Bronchial epithelial cell (primary cell): ENCODE measurements at regions not wholly inside any gene's neighbourhood (a gene's known extent, or its start where the extent isn't known, plus 50 kb on each side); places are given as distances from the start of the nearest gene placed in this dataset.
"Not testable (repeated sequence)": the region's sequence is repeated elsewhere in the genome, so short reads cannot be mapped to it uniquely, and the experiment has no call there.

Experiments used
- DNase-seq: peaks from one replicate; pipeline ENCODE4 v3.0.0-alpha.2; 2010; ENCODE audit warnings: low read depth
- FAIRE-seq: peaks from 2 replicates; lab custom pipeline; 2011; peaks lifted over from hg19 to GRCh38; lab: Jason Lieb, UNC
- H3K27me3 ChIP-seq: 2 replicates; pipeline ENCODE4 v1.5.1; 2011; ENCODE audit warnings: low read length; ENCODE audit not compliant: control insufficient read depth, insufficient read depth
- H3K36me3 ChIP-seq: 2 replicates; pipeline ENCODE4 v1.5.1; 2011; ENCODE audit warnings: low read length; ENCODE audit not compliant: control insufficient read depth, insufficient read depth
- H3K4me3 ChIP-seq: 2 replicates; pipeline ENCODE4 v1.5.1; 2011; ENCODE audit warnings: mild to moderate bottlenecking, low read depth, low read length, control low read depth
- TF ChIP-seq, protein P1 (sequence below): IDR thresholded peaks from 2 replicates; pipeline ENCODE4 v1.5.1; 2011; ENCODE audit warnings: mild to moderate bottlenecking, moderate library complexity, low read length, control low read depth, inconsistent platforms; ENCODE audit not compliant: insufficient read depth, severe bottlenecking

DNA sequence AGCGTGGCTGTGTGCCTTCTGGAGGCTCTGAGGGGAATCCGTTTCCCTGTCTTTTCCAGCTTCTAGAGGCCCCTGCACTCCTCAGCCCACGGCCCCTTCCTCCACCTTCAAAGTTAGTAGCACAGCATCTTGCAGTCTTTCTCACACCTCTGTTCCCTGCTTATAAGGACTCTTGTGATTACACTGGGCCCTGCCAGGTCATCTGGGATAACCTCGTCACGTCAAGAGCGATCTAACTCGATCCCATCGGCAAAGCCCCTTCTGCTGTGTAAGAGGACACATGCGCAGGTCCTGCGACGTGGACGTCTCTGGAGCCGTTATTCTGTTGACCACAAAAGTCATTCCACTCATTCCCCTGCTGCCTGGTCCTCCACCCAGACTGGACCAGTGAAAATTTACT lies 159.2 kb downstream of the BMP7 start:
- Histone ChIP-seq H3K4me3 (no peak overlapping the region), H3K27me3 (no peaks in the 10 kb centered on the region), H3K36me3 (no peaks in the 10 kb centered on the region)
- DNase-seq (no peak), FAIRE-seq (no peak)
- TF ChIP-seq, protein P1, sequence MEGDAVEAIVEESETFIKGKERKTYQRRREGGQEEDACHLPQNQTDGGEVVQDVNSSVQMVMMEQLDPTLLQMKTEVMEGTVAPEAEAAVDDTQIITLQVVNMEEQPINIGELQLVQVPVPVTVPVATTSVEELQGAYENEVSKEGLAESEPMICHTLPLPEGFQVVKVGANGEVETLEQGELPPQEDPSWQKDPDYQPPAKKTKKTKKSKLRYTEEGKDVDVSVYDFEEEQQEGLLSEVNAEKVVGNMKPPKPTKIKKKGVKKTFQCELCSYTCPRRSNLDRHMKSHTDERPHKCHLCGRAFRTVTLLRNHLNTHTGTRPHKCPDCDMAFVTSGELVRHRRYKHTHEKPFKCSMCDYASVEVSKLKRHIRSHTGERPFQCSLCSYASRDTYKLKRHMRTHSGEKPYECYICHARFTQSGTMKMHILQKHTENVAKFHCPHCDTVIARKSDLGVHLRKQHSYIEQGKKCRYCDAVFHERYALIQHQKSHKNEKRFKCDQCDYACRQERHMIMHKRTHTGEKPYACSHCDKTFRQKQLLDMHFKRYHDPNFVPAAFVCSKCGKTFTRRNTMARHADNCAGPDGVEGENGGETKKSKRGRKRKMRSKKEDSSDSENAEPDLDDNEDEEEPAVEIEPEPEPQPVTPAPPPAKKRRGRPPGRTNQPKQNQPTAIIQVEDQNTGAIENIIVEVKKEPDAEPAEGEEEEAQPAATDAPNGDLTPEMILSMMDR: no peak

DNA sequence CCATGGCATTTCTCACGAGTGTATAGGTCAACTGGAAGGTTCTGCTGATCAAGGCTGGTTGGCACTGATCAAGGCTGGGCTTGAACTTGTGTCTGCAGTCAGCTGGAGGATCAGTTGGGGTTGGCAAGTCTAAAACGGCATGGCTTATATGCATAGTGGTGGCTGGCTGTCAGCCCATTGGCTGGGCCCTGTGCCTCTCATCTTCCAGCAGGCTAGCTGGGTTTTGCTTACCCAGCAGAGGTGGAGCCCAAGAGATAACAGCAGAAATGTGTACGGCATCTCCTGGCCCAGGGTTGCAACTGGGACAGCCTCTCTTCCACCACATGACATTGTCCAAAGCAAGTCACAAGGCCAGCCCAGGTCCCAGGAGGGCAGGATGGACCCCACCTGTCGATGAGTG lies 158.2 kb downstream of the BMP7 start:
- no peaks in the 10 kb centered on the region for H3K27me3 ChIP-seq
- DNase-seq (no peak), FAIRE-seq (peak; percentile 23)
- H3K4me3 ChIP-seq: no peak overlapping the region
- H3K36me3 ChIP-seq: no peaks in the 10 kb centered on the region
- TF ChIP-seq, protein P1: no peak

DNA sequence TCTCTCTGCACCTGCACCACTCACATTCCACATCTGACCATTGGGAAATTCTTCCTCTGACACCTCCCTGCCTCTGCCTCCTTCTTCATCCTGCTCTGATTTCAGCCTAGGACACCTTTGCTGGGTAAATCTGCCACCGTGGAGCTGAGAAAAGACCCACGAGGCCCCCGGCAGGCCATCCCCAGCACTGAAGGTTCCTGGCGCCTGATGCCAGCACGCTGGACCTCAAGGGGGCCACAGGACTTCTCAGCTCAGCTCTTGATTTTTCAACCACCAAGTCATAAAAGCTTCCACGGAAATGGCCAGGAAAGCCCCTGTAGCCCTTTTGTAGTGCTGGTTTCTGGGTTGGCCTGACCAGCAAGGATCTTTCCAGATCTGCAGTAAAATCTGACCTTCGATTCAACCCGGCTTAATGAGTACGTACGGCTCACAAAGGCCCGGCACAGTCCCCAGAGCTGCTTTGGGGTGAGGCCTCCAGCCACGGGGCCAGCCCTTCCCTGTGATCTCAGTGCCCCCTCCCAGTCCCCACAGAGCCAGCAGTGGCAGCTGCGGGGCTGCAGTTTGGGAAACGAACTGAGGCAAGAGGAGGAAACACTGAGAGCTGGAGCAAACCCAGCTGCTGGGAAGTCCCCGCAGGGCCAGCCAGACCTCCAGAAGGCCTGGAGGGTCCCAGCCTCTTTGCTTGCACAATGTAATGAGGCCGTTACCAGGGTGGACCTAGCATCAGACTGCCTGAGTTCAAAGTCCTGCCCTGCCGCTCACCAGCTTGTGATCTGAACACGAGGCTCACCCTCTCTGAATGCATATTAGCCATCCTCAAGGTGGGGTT lies 157.5 kb downstream of the BMP7 start:
- H3K4me3 ChIP-seq: no peak overlapping the region
- FAIRE-seq (no peak), DNase-seq (no peak)
- H3K27me3 ChIP-seq: no peaks in the 10 kb centered on the region
- no peaks in the 10 kb centered on the region for H3K36me3 ChIP-seq
- TF ChIP-seq, protein P1: no peak

DNA sequence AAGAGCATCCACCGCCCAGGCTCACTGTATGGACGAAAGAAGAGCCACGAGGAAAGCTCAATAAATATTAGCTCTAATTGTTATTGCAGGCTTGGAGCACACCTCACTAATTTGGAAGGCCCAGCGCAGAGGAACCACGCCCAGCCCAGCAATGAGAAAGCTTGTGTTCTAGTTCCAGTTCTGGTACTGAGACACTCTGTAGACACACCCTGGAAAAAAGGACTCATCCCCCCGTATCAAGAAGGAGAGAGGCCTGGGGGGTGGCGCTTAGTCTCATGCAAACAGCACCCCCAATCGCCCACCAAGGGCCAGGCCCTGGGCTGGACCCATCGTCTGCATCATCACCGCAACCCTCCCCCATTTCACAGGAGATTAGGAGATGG lies 156.9 kb downstream of the BMP7 start:
- DNase-seq: no peak
- H3K4me3 ChIP-seq: no peak overlapping the region
- no peaks in the 10 kb centered on the region for H3K27me3 ChIP-seq
- no peak for FAIRE-seq
- TF ChIP-seq, protein P1: no peak
- H3K36me3 ChIP-seq: no peaks in the 10 kb centered on the region

DNA sequence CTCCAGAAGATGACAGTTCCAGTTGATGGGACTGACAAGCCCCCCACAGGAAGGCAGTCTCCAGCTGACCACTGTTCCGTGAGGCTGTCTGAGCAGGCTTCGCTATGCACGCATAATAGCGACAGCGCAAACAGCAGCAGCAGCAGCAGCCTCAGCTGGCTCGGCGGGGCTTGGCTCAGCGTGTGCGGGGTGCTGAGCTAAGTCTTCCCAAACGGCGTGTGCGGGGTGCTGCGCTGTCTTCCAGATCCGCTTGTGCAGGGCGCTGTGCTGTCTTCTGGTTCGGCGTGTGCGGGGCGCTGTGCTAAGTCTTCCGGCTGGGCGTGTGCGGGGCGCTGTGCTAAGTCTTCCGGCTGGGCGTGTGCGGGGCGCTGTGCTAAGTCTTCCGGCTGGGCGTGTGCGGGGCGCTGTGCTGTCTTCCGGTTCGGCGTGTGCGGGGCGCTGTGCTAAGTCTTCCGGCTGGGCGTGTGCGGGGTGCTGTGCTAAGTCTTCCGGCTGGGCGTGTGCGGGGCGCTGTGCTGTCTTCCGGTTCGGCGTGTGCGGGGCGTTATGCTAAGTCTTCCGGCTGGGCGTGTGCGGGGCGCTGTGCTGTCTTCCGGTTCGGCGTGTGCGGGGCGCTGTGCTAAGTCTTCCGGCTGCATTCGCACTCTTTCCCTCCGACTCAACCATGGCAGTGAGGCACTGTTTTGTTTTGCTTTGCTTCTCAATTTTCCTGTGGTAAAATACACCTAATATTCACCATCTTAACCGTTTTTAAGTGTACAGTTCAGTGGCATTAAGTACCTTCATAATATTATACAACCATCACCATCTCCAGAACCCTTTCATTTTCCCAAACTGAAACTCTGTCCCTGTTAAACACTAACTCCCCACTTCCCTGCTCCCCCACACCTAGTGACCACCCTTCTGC lies 156.1 kb downstream of the BMP7 start:
- FAIRE-seq, DNase-seq, H3K36me3 ChIP-seq, H3K27me3 ChIP-seq, H3K4me3 ChIP-seq: not testable (repeated sequence)

DNA sequence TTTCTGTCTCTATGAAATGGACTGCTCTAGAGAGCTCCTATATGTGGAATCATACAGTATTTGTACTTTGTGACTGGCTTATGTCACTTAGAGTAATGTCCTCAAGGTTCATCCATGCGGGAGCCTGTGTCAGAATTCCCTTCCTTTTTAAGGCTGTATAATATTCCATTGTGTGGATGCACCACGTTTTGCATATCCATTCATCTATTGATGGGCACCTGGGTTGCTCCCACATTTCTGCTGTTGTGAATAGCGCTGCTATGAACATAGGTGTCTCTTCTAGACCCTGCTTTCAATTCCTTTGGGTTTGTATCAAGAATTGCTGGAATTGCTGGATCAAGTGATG lies 155.4 kb downstream of the BMP7 start:
- DNase-seq: no peak
- no peaks in the 10 kb centered on the region for H3K36me3 ChIP-seq
- FAIRE-seq: no peak
- no peak overlapping the region for H3K4me3 ChIP-seq
- TF ChIP-seq, protein P1: no peak
- H3K27me3 ChIP-seq: no peaks in the 10 kb centered on the region
